ENCODE measurements at regions not wholly inside any gene's neighbourhood (a gene's known extent, or its start where the extent isn't known, plus 50 kb on each side); places are given as distances from the start of the nearest gene placed in this dataset.

GRCh38 chr4:99754756-99755155 lies 61.9 kb upstream of the DAPP1 start:
- Histone ChIP-seq H3K4me1 (no peaks in the 10 kb centered on the region), H3K36me3 (no peaks in the 10 kb centered on the region), H3K27ac (peak overlapping the region; percentile 37 to 61), H3K27me3 (no peaks in the 10 kb centered on the region), H3K9me3 (no peaks in the 10 kb centered on the region), H3K4me3 (no peak overlapping the region)
- no peak for DNase-seq
- no peak for TF ChIP-seq POLR2A (IDR thresholded peaks at IDR 0.05)
- TF ChIP-seq CTCF (IDR thresholded peaks at IDR 0.05) = no peak
- intact Hi-C loops (cut with DNase I; ENCODE audit: low total_unique reads) = no loop called here

GRCh38 chr4:99753931-99754330 lies 62.7 kb upstream of the DAPP1 start:
- H3K4me3 ChIP-seq = no peak overlapping the region
- intact Hi-C loops (cut with DNase I; ENCODE audit: low total_unique reads) = no loop called here
- H3K27ac ChIP-seq = no peak overlapping the region
- H3K4me1 ChIP-seq = no peaks in the 10 kb centered on the region
- no peaks in the 10 kb centered on the region for H3K9me3 ChIP-seq
- no peak for DNase-seq
- no peaks in the 10 kb centered on the region for H3K27me3 ChIP-seq
- TF ChIP-seq CTCF (IDR thresholded peaks at IDR 0.05) (no peak), POLR2A (IDR thresholded peaks at IDR 0.05) (no peak)
- no peaks in the 10 kb centered on the region for H3K36me3 ChIP-seq

- no peaks in the 10 kb centered on the region for H3K4me1 ChIP-seq
- H3K36me3 ChIP-seq = no peaks in the 10 kb centered on the region
- H3K27me3 ChIP-seq = no peaks in the 10 kb centered on the region
- no peak for TF ChIP-seq POLR2A (IDR thresholded peaks at IDR 0.05)
- H3K27ac ChIP-seq = no peak overlapping the region
- intact Hi-C loops (cut with DNase I; ENCODE audit: low total_unique reads) = no loop called here
- DNase-seq = no peak
- H3K4me3 ChIP-seq = no peak overlapping the region
- no peaks in the 10 kb centered on the region for H3K9me3 ChIP-seq
These were observed 66.9 kb upstream of the DAPP1 start for GRCh38 chr4:99749445-99750391.

- no peak for DNase-seq
- Histone ChIP-seq H3K27ac (no peak overlapping the region), H3K4me1 (no peaks in the 10 kb centered on the region), H3K4me3 (no peak overlapping the region), H3K27me3 (no peaks in the 10 kb centered on the region), H3K9me3 (no peaks in the 10 kb centered on the region), H3K36me3 (no peaks in the 10 kb centered on the region)
- no peak for TF ChIP-seq CTCF (IDR thresholded peaks at IDR 0.05)
- no peak for TF ChIP-seq POLR2A (IDR thresholded peaks at IDR 0.05)
- intact Hi-C loops (cut with DNase I; ENCODE audit: low total_unique reads) = no loop called here
These were observed 70.2 kb upstream of the DAPP1 start for GRCh38 chr4:99746443-99746842.

- intact Hi-C loops (cut with DNase I; ENCODE audit: low total_unique reads) = no loop called here
- no peak for TF ChIP-seq CTCF (IDR thresholded peaks at IDR 0.05)
- H3K27me3 ChIP-seq = no peaks in the 10 kb centered on the region
- no peak for DNase-seq
- H3K4me1 ChIP-seq = no peaks in the 10 kb centered on the region
- H3K27ac ChIP-seq = no peak overlapping the region
- H3K4me3 ChIP-seq = no peak overlapping the region
- H3K9me3 ChIP-seq = no peaks in the 10 kb centered on the region
- H3K36me3 ChIP-seq = no peaks in the 10 kb centered on the region
These were observed 79.2 kb upstream of the C4orf54 start for GRCh38 chr4:99736846-99737245.

All from uterus (tissue), 3 donors.